Osteocyte (in vitro differentiated cells): ENCODE measurements at regions not wholly inside any gene's neighbourhood (a gene's known extent, or its start where the extent isn't known, plus 50 kb on each side); places are given as distances from the start of the nearest gene placed in this dataset.

Experiments
- DNase-seq: peaks from one replicate; pipeline ENCODE4 v3.0.0; 2021; ENCODE audit warnings: mixed read lengths; ENCODE audit not compliant: unreplicated experiment; ENCODE audit errors: extremely low spot score
- H3K27ac Mint-ChIP-seq: one replicate; pipeline ENCODE4 v1.8.0; 2021; ENCODE audit warnings: mild to moderate bottlenecking, mixed read lengths; ENCODE audit not compliant: unreplicated experiment
- H3K27me3 Mint-ChIP-seq: one replicate; pipeline ENCODE4 v1.8.0; 2021; ENCODE audit warnings: mixed read lengths; ENCODE audit not compliant: unreplicated experiment
- H3K36me3 Mint-ChIP-seq: one replicate; pipeline ENCODE4 v1.8.0; 2021; ENCODE audit warnings: mixed read lengths; ENCODE audit not compliant: unreplicated experiment
- H3K4me1 Mint-ChIP-seq: one replicate; pipeline ENCODE4 v1.8.0; 2021; ENCODE audit warnings: mixed read lengths; ENCODE audit not compliant: unreplicated experiment
- H3K4me3 Mint-ChIP-seq: one replicate; pipeline ENCODE4 v1.8.0; 2021; ENCODE audit warnings: mild to moderate bottlenecking, moderate library complexity, mixed read lengths; ENCODE audit not compliant: unreplicated experiment
- H3K9me3 Mint-ChIP-seq: one replicate; pipeline ENCODE4 v1.8.0; 2021; ENCODE audit warnings: mixed read lengths; ENCODE audit not compliant: unreplicated experiment
- CTCF ChIP-seq: fragments of 200-600 bp; sonication (generic); IDR thresholded peaks from 2 replicates; pipeline ENCODE4 v1.5.0; 2021; ENCODE audit warnings: antibody characterized with exemption, mild to moderate bottlenecking, moderate library complexity

DNA sequence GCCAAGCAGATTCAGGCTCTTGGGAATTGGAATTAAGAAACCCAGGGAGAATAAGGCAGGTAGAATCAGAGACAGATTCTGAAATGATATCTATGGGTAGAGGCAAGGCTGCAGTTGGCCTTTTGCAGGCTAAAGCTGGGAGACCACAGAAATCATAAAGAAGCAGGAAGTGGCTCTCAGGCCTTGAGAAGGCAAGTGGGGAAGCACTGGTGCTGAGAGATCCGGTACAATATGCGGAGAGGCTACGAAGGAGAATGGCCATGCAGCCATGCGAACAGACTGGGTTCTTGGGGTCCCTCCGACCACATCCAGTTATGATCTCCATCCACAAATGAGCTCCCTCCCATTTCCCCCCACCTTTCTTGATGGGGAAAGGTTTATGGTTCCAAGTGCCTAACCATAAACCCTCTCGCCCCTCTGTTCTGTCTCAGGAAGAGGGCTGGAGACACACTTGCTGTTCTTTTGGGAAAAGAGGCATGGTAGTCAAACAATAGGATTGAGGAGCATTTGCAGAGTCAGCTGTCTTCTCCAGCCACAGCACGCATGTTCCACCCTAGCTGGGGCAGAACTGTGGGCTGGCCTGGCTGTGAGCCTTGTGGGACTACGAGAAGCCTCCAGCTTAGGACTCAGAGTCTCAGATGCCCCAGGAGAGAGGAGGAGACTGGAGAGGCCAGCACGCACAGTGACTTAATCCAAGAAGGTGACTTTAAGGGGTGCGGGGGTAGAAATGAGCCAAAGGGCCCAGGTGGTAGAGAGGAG lies 99.6 kb downstream of the RPLP1 start:
- Mint-ChIP-seq H3K36me3 (no peaks in the 10 kb centered on the region), H3K27me3 (peaks cover 52% of the 10 kb centered on the region), H3K27ac (no peak overlapping the region), H3K9me3 (peaks cover 9% of the 10 kb centered on the region), H3K4me3 (no peak overlapping the region), H3K4me1 (peaks cover 4% of the 10 kb centered on the region)
- TF ChIP-seq CTCF = no peak
- DNase-seq = no peak

- Mint-ChIP-seq H3K9me3 (peaks cover 9% of the 10 kb centered on the region), H3K36me3 (no peaks in the 10 kb centered on the region), H3K4me1 (peaks cover 12% of the 10 kb centered on the region), H3K27ac (no peak overlapping the region), H3K27me3 (peaks cover 43% of the 10 kb centered on the region), H3K4me3 (no peak overlapping the region)
- TF ChIP-seq CTCF = no peak
- no peak for DNase-seq
Observed at GRCh38 chr15:69553686-69554085, 101.1 kb downstream of the RPLP1 start.

- Mint-ChIP-seq H3K4me1 (peaks cover 12% of the 10 kb centered on the region), H3K9me3 (peaks cover 9% of the 10 kb centered on the region), H3K27ac (no peak overlapping the region), H3K4me3 (no peak overlapping the region), H3K36me3 (no peaks in the 10 kb centered on the region), H3K27me3 (peaks cover 43% of the 10 kb centered on the region)
- TF ChIP-seq CTCF = no peak
- no peak for DNase-seq
Observed at GRCh38 chr15:69554279-69554961, 101.8 kb downstream of the RPLP1 start.

GRCh38 chr15:69555080-69555479 lies 102.5 kb downstream of the RPLP1 start:
- Mint-ChIP-seq H3K27me3 (peaks cover 39% of the 10 kb centered on the region), H3K27ac (no peak overlapping the region), H3K4me1 (peaks cover 12% of the 10 kb centered on the region), H3K36me3 (no peaks in the 10 kb centered on the region), H3K4me3 (no peak overlapping the region), H3K9me3 (peaks cover 9% of the 10 kb centered on the region)
- no peak for TF ChIP-seq CTCF
- DNase-seq = no peak

- no peak for DNase-seq
- TF ChIP-seq CTCF = no peak
- H3K36me3 Mint-ChIP-seq = no peaks in the 10 kb centered on the region
- peaks cover 40% of the 10 kb centered on the region for H3K27me3 Mint-ChIP-seq
- H3K4me1 Mint-ChIP-seq = peaks cover 12% of the 10 kb centered on the region
- no peak overlapping the region for H3K27ac Mint-ChIP-seq
- H3K4me3 Mint-ChIP-seq = no peak overlapping the region
- peaks cover 7% of the 10 kb centered on the region for H3K9me3 Mint-ChIP-seq
Observed at GRCh38 chr15:69556344-69556743, 103.7 kb downstream of the RPLP1 start.
